Stimulated activated CD4-positive, alpha-beta T cell treated with anti-CD3 and anti-CD28 coated beads, Interleukin-4, amount 100 ng/mL, for 4 hours (primary cell): ENCODE measurements at regions not wholly inside any gene's neighbourhood (a gene's known extent, or its start where the extent isn't known, plus 50 kb on each side); places are given as distances from the start of the nearest gene placed in this dataset.
"Not testable (repeated sequence)": the region's sequence is repeated elsewhere in the genome, so short reads cannot be mapped to it uniquely, and the experiment has no call there.

Source experiments
- DNase-seq, 2 experiments: peaks; one replicate each; pipeline ENCODE4 v3.0.0-alpha.2; 2020

DNA sequence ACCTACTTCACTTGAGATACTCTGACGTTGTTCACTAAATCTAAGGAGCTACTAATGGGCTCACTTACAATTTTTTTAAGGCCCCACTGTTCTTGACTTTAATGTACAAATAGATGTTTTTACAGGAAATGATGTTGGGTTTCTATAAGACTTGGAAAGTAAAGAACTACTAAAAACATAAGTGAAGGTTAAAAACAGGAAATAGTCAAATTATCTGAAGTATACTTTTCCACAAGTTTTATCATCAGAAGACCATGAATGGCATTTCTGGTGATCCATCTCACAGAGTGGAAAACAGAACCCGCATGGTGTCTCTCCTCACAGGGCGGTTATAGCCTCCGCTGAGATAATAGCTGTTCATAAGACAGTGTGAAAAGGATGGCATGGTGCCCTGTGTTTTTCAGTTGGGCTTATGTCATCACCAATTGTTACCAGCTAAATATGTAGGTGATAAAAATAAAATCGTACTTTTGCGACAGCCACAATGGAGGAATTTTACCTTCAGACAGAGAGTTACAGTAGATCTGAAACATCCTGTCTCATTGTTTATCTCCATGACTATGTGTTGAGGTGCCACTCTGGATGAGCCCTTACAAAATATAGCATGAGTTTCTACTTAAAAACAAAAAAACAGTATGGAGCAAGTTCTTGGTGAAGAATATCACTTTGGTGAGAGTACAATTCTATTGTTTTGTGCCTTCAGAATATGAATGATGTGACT is 462.4 kb downstream of the RAP2B start:
- DNase-seq = peak in 1 of 2 experiments; percentile 12

DNA sequence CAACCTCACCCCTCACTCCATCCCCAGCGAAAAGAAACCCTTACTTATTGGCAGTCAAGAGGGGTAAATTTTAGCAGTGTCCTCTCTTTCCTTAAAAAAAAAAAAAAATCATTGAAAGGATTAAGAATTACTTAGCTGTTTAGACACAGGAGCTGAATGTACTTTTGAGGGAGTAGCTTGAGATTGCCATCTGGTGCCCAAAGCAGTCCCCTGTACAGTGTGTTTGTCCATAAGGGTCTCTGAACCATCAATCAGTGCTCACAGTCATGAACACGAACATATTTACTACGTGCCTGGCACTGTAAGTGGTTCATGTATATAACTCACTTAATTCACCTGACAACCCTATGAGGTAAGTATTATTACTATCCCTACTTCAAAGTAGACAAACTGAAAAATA is 463.5 kb downstream of the RAP2B start:
- no peak for DNase-seq

DNA sequence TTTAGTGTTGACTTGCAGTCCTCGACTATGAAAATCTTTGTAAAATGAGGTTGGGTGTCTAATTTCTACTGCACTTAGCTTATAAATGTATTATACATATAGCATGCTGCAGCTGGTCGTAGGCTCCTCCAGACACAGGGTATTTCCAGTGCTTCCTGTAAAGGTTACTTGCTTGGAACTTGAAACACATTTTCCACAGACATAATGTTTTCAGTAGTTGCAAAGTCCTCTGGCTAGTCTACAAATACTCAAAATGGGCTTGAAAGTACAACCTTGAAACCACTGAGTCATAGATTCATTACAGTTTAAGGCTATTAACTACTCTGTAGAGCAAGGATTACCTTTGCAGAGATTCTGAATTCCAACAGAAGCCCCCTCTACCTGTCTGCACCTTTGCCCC is 464.1 kb downstream of the RAP2B start:
- DNase-seq = no peak

DNA sequence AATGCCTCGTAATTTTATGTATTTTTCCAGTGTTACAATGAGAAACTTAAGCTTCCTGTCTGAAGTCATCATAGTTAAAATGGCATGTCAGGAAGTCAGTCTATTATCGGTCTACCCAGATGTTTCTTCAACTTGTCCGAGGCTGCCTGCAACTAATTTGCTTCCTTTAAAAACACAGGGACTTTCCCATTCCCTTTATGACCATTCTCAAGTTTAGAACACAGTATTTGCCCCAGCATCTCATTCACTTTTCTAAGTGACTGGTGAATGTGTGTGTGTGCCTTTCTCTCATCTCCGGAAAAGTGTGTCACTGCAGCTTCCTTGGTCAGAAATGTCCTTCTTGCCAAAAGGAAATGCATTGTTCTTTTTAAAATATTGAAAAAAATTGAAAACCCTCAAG is 466.6 kb downstream of the RAP2B start:
- no peak for DNase-seq

DNA sequence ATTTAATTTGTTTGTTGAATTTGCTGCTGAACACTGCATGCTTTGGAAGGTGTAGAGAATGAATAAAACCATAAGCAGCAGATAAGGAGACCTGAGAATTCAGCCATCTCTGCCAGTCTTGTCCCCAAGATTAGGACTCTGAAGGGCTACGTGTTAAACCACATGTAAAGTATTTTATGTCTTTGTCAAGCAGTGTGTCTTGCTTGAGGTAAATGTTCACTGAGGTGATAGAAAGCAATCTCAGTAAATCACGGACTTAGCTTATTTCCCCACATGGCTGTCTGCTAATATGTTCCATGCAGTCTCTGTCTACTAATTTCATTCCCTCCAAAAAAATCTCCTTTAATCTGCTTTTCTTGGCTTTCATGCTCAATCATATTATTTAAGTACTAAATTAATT is 467.1 kb downstream of the RAP2B start:
- DNase-seq = no peak

DNA sequence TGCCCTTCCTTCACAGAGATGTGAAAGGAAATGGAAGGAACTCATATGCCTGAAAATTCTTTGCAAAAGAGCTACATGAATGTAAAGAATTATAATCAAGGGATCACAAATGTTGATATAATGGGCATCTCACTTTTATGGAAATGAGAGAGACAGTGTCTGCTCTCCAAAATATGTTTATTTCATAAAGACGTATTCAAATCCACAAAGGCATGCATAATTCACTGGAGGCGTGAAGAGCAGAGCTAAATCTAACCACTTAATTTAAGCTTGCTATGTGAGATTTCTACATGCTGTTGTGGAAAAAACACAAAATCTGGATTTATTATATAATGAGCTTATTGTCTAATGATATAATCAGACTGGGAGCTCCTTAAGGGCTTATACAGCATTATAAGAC is 469.1 kb downstream of the RAP2B start:
- DNase-seq = no peak

DNA sequence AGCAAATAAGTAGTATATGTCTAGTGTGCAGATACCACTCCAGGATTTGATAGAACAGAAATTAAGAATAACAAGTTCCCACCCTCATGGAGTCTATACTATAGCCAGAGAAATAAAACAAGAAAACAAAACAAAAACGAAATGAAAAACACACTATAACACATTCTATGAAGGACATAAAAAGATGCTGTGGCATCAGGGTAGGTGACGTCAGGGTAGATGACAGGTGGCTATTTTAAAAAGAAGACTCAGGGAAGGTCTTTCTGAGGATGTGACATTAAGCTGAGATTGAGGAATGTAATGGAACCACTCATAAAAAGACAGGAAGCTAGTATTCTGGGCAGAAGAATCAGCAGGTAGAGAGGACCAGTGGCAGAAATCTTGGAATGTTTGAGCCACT is 469.6 kb downstream of the RAP2B start:
- no peak for DNase-seq

DNA sequence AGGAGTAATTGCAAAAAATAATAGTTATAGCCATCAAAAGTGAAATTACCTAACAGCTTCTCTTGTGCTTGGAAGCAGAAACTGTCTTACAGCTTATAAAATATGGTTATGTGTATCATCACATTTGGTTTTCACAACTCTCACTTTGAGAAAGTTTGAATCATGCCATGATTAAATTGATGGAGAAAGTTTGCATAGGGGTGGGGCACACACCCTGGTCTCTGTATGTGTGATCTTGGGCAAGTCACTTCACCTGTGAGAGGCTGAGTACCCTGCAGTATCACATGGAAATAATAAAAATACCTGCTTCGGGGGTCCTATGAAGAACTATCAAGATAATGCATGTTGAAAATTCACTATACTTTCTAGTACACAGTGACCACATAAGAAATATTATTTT is 471.4 kb downstream of the RAP2B start:
- DNase-seq = no peak

DNA sequence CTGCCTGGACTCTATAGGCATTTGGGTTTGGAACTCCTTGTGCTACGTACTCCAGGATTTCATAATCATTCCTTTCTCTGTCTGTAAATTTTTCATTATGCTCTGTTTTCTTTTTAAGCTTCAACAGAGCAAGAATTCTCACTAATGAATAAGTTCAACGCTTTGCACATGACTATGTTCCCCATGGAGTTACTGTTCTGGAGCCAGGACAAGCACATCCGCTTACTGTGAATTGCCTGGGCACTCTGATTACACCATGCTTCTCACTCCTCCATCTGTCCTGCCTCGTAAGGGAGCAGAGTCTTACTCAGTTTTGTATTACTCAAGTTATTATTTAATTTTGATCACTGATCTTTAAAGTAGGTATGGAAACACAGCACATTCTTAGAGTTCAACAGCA is 472.7 kb downstream of the RAP2B start:
- no peak for DNase-seq

DNA sequence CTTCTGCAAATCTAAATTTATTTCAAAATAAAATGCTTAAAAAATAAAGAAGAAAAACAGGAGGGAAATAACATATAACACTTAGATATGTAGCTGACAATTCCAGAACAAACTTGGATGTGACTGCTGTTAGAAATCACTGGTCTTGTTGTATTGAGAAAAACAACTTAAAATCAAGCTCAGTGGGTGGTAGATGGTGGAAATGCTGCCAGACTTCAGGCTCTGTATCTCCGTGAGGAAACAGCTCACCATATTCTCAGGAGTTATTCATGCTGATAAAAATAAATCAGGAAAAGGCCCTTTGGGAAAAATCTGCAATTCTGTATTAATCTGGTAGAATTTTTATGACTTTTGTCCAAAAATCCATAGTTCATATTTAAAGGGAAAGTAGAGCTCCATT is 477.6 kb downstream of the RAP2B start:
- DNase-seq = no peak

DNA sequence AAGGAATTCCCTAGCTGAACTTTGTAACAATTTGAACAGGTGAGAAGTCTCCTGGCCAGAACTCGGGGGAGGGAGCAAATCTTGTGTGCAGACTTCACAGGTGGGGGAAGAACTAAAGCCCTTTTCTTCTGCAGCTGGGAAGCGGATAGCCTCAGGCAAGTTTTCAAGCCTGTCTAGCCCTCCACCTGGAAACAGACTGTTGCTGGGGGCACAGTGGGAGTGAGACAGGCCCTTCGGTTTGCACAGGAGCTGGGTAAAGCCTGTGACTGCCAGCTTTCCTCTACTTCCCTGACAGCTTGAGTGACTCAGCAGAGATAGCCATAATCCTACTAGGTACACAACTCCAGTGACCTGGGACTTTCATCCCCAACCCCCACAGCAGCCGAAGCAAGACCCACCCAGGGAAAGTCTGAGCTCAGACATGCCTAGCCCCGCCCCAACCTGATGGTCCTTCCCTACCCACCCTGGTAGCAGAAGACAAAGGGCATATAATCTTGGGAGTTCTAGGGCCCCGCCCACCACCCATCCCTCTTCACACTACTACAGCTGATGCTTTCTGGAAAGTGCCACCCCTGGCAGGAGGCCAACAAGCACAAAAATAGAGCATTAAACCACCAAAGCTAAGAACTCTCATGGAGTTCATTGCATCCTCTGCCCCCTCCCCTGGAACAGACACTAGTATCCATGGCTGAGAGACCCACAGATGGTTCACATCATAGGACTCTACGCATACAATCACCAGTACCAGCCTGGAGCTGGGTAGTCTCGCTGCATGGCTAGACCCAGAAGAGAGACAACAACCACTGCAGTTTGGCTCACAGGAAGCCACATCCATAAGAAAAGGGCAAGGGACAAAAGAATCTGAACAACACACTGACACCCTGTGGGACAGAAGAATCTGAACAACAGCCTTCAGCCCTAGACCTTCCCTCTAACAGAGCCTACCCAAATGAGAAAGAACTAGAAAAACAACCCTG is 479.0 kb downstream of the RAP2B start:
- no peak for DNase-seq

DNA sequence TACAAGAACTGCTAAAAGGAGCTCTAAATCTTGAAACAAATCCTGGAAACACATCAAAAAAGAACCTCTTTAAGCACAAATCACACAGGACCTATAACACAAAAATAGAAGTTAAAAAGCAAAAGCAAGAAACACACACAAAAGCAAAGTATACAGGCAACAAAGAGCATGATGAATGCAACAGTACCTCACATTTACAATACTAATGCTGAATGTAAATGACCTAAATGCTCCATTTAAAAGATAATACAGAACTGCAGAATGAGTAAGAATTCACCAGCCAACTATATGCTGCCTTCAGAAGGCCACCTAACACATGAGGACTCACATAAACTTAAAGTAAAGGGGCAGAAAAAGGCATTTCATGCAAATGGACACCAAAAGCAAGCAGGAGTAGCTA is 478.6 kb upstream of the ARHGEF26 start:
- not testable (repeated sequence) for DNase-seq

DNA sequence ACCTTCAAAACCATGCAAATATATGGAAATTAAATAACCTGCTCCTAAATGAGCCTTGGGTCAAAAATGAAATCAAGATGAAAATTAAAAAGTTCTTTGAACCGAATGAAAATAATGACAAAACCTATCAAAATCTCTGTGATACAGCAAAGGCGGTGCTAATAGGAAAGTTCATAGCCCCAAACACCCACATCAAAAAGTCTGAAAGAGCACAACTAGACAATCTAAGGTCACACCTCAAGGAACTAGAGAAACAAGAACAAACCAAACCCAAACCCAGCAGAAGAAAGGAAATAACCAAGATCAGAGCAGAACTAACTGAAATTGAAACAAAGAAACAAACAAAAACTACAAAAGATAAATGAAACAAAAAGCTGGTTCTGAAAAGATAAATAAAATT is 477.7 kb upstream of the ARHGEF26 start:
- DNase-seq = not testable (repeated sequence)

DNA sequence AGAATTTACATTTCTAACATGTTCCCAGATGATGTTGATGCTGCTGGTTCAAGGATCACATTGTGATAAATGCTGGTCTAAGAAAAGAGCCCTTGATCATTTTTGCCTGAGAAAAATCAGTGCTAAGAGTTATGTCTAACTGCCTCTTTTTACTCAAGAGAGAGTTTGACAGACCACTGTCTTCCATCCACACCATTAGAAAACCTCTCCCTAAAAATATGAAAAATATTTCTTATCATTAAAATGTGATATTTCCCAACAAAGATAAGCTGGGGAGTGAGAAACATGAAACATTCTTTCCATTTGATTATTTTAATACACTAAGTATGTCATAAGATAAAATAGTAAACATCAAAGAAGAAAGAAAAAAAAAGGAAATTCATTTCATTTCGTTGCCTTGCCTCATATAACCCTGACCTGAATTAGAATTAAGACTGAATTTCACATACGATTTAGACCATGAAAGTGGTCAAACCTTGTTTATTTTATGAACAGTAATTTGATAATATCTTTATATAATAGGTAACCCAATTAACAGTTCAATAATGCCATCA is 471.8 kb upstream of the ARHGEF26 start:
- no peak for DNase-seq

DNA sequence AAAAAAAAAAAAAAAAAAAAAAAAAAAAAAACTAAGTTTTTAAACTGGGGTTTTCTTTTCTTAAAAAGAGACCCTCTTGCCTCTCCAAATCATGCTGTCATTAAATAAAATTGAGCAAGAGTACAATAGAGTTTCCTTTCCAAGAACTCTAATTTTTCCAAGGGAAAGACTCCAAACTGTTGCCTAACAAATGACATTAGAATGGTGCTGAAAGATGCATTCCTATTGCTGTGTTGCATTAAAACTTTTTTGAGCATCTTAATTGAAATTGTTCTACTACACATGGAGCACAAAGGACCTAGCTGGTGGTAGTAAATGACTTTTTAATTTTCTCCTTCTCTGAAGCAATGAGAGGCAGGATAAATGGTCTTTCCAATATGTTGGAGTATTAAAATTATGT is 469.1 kb upstream of the ARHGEF26 start:
- DNase-seq = no peak

DNA sequence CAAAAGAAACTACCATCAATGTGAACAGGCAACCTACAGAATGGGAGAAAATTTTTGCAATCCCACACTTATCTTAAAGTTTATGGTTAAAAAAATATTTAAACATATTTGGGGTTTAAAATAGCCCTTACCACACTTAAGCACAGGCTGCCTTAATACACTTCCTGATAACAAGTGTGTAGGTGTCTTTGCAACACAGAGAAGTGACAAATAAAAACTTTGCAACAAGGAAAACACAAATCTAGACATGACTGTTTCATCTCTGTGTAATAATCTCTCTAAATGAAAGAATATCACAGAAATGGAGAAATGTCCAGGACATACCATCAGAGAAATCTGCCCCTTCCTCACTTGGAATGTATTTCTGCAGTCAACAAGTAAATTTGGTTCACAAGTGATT is 464.1 kb upstream of the ARHGEF26 start:
- no peak for DNase-seq

DNA sequence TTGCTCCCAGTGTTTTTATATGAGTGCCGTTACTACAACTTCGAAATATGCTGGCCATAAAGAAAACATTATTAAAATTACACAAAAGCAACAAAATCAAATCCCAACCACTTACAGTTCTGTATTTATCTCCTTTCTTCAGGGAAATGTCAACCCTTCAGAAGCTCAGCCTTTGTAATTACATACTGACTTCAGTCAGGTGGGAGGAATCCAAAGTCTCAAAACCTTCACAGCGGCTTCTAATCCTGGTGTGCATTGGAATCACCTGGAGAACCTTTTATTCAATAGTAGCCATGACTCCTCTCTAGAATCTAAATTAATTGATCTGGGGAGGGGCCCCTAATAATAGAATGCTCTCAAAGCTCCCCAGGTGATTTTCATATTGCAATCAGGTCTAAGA is 463.7 kb upstream of the ARHGEF26 start:
- DNase-seq = no peak

DNA sequence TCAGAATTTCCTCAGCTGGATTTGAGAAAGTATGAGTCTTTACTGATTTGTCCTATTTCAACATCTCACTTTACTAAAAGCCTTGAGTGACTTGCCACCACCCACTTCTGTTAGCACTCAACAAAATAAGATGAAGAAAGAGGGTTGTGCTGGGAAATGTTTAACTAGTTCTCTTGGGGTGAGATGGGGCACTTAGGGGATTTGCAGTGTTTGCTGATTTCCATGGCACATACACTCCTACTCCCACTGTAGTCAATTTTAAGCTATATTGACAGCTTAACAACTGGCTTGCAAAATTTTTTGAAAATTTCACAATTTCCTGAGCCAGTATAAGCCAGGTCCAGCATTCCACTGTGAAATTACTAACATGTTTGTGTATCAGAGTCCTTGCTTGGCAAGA is 463.1 kb upstream of the ARHGEF26 start:
- DNase-seq = no peak

DNA sequence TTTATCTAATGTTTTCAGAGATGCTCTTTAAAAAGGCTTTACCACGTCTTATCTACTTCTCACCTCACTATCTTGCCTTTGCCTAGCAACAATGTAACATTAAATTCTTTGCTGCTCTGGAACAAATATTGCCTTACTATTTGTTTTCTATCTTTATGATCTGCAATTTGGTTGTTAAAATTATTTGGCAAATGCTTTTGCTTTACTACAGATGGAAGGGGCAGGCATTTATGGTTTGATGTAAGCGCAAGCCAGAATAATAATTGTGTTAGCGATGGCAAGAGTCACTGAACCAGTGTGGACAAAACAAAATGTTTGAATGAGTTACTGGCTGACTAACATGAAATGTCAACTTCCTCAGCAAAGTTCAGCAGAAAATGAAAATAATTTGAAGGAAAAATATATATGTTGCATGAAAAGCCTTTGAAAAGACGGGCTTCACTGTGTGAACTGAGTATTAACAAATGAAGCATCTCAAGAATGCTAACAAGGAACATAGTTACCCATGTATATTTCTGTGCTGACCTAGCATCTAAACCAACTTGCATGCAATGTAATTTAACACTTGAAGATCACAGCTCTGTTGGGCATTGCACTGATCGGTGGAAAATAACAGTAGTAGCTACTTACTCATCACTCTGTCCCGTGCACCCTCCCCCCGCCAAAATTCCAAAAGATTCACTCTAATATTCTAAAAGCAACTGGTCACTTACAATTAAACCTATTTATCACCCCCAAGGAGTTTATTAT is 454.0 kb upstream of the ARHGEF26 start:
- DNase-seq = no peak

DNA sequence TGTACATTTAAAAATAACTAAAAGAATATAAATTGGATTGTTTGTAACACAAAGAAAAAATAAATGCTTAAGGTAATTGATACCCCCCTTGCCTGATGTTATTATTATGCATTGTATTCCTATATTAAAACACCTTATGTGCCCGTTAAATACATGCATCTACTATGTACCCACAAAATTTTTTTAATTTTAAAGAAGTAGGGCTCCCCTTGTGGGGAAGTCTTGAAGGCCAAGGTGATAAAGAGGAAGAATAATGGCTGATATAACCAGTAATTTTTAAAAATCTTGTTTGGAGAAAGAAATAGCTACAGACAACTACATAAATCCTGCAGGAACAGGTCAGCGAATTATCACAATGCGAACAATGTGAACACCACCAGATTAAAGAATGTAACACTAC is 451.7 kb upstream of the ARHGEF26 start:
- DNase-seq = no peak

DNA sequence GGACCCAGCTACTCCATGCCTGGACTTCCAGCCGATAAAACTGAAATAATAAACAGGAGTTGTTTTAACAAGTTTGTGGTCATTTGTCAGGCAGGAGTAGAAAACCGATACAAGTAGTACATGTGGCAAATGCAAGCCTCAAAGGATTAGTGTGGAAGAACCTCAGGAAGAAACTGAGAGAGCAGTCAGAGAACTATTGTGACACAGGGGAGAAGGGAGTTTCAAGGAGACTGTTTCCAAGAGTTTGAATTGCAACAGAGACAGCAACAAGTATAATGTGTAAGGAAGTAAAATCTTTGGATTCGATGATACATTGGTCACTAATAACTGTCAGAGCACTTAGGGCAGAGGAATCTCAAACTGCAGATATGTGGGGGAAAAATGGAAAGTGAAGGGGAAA is 450.6 kb upstream of the ARHGEF26 start:
- DNase-seq = no peak

DNA sequence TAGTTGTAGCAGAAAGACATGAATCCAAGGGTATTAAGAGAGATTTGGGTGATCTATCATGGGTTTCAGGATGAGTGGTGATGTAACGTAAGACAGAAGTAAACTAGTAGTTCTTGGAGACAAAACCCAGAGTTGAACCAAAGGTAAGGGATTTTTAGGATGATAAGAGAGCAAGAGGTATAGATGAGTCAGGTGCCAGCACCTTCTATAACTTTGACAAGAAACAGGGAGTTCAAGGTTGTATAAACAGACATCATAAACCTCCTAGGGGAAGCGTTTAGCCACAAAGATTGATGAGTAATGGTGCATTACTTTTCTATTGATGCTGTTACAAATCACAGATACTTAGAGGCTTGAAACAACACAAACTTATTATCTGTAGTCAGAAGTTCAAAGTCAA is 447.3 kb upstream of the ARHGEF26 start:
- no peak for DNase-seq

DNA sequence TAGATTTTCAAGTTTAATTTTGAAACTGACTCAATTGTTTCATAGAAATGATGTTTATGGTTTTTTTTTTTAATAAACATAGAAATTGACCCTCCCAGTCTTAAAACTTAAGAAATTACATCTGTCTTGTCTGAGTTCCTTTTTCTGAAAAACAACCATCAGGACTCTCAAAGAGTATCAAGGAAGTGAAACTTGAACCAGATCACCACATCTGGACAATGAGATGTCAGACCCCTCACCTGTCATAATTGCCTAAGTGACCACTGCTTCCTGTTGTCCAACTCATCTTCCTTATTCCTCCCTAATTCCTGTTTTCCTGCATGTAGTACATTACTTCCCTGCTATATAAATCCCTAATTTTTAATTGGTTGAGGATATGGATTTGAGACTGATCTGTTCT is 441.5 kb upstream of the ARHGEF26 start:
- no peak for DNase-seq
